GM19023 (cell line): ENCODE measurements at regions not wholly inside any gene's neighbourhood (a gene's known extent, or its start where the extent isn't known, plus 50 kb on each side); places are given as distances from the start of the nearest gene placed in this dataset.

ENCODE experiments used
- ATAC-seq: cut with Tn5 transposase; IDR thresholded peaks from one replicate; pipeline ENCODE4 v1.9.1; 2021; ENCODE audit warnings: mild to moderate bottlenecking, moderate library complexity; ENCODE audit not compliant: unreplicated experiment

GRCh38 chrX:14194711-14195110 lies 165.0 kb upstream of the GEMIN8 start:
- no peak for ATAC-seq

- no peak for ATAC-seq
Observed at GRCh38 chrX:14193547-14193946, 163.9 kb upstream of the GEMIN8 start.

GRCh38 chrX:14173873-14174272 lies 144.2 kb upstream of the GEMIN8 start:
- ATAC-seq: no peak

DNA sequence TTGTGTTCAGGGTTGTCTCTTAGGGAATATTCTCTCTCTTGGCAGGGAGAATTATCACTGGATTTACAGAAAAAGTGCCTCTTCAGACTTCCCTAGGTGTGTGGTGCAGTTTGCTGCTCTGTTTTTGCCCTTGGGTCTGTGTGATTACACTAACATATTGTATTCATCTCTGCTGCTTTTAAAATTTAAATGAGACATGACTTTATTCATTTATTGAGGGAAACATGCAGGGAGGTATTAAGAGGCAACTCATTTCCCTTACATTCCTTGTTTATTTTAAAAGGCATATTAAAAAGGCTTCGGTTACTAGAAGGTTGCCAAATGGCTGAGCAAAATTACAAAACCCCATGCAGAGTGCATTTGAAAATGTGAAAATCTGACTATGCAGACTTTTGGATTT lies 135.1 kb upstream of the GEMIN8 start:
- no peak for ATAC-seq

DNA sequence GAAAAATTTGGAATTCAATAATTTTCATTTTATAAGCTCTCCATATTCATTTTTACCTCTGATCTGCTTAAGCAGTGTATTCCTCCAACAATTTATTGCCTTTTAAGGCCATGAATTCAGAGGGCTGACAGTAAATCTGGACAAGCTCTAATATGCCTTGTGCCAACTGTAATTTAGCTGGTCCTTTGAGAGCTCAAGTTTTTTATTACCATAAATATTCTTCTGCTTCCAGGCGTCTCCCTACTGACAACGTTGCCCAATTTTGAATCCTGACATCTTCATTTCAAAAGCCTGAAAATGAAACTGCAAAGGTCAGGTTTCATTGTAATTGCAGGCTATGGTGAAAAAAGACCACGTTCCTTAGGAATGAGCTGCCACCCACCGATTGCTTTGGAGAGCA lies 95.8 kb upstream of the GEMIN8 start:
- no peak for ATAC-seq

DNA sequence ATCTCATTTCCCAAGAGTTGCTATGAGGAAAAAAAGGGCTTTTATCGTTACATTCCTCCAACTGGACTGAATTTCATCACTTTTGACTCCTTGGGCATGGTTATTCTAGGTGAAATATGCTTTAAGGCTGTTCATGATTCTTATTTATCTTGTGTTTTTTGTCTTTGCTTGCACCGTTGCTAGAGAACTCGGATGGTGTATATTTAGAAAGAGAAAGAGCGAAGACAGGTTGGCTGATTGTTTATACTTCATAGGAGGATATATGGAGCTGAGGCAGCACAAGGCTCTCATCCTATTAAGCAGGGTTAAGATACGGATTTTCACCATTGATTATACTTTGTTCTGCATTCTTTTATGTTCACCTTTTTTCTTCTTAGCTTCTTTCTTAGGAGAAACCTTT lies 94.9 kb upstream of the GEMIN8 start:
- no peak for ATAC-seq

DNA sequence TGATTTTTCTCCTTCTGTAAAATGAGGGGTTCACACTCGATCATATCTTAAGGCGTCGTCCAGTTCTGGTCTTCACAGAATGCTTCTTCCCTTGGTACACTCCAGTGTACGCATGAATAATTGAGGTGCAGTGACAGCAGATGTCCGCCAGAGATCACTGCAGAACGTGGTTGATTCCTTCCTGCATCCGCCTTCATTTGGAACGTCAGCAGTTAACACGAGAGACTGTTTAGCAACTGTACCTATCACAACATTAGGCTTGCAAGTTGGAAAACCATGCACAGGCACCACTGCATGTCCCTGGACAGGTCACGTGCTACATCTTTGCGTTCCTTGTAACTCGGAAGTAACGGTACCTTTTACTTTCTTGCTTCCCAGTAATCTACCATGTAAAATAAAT lies 66.0 kb upstream of the GEMIN8 start:
- peak; percentile 78 for ATAC-seq

DNA sequence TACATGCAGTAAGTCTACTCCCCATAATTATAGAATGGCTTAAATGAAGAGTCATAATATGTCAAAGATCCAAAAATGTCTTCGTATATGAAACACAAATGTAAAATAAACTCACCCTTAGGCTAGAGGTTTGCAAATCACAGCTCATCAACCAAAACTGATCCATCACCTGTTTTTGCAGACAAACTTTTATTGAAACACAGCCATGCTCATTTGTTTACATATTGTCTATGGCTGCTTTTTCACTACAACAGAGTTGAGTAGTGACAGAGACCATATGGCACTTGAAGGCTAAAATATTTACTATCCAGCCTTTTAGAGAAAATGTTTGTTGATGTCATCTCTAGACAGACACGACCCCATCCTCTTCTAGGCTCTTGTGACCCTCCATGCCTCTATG lies 64.5 kb upstream of the GEMIN8 start:
- ATAC-seq: no peak

DNA sequence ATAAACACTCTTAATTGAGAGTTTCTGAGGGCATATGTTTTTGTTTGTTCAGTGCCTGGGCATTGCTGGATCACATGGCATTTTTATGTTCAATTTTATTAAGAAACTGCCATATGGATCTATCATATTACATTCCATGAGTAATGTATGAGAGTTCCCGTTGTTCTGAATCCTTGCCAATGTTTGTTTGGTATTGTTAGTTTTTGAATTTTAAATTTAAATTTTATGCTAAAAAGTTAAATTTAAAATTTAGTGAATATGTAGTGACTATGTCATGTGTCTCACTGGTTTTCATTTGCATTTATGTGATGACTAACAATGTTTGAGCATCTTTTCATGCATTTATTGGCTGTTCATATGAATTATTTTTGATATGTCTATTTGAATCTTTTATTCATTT lies 54.8 kb upstream of the GEMIN8 start:
- no peak for ATAC-seq

- no peak for ATAC-seq
Observed at GRCh38 chrX:14083783-14084182, 54.1 kb upstream of the GEMIN8 start.

DNA sequence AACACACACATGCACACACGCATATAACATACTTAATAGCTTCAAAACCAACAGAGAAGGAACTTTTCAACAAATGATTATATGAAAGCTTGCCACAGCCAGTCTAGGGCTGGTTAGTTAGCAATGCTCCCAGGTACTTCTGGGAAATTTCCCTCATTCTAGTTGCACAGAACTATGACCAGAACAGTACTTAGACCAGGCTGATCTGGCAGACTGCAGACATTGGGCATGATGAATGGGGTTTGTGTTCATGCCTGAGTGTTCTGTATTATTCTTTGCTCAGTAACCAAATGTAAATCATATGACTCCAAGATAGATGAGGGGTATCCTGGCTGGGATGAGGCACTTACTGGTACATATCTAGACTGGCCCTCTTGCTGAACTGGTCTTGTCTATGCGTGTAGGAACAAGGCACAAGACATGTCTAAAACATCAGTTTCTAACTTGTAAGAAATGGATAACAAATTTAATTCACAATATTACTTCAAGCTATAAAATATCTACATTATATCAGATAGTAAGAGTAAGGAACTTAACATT lies 50.3 kb upstream of the GEMIN8 start:
- ATAC-seq: no peak
